ENCODE measurements at regions not wholly inside any gene's neighbourhood (a gene's known extent, or its start where the extent isn't known, plus 50 kb on each side); places are given as distances from the start of the nearest gene placed in this dataset.
"Not testable (repeated sequence)": the region's sequence is repeated elsewhere in the genome, so short reads cannot be mapped to it uniquely, and the experiment has no call there.

DNA sequence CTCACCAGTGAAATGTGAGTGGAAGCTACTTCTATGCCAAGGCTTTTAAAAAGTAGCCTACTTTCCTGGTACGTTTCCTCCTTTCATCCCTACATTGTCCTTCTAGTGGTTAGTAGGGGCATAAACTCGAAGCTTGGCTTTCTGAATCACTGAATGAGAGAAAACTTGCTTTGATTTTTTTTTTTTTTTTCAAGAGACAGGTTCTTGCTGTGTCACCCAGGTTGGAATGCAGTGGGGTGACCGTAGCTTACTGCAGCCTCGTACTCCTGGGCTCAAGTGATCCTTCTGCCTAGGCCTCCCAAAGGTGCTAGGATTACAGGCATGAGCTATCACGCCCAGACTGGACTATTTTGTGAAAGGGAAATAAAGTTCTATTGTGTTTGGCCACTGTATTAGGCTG lies 89.1 kb upstream of the IGFBP7 start:
- DNase-seq, result no peak

DNA sequence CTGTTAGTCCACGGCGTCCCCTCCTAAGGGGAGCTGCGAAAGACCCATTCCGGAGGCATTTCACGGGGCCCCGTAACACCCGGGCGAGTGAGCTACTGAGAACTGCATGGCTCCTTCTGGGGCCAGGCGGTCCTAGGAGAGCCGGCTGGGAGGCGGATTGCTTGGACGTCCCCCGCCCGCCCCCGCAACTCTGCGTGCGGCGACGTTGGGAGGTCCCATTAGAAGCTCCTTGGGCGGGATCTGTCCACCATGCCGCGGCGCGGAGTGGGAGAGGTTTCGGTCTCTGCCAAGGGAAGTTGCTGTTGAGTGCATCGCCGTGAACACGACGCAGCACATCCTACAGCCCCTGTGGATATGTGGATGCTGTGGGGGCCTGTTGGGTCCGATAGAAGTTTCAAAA lies 85.4 kb upstream of the IGFBP7 start:
- DNase-seq, result no peak

DNA sequence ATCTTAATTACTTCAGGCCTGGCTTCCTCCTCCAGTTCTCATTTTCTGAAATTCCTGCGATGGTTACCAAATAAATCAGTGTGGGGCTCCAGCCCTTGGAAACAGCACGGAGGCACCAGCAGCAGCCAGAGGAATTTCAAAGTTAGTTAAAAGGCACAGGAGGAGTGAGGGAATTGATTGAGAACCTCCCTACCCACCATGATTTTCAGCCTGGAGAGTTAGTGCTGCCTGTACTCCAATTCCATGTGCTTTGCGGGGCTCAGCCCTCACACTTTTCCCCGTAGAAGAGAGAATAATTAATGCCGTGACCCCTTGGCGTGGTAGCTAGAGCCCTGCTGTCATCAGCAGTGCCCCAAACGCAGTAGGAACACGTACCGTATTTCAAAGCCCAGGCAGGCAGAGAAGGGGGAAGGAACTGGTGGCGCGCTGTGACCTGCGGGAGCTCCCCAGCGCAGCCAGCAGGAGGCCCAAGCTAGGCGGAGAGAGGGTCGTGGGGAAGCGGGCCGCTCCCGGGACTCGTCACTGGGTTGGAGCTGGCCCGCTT lies 84.0 kb upstream of the IGFBP7 start:
- DNase-seq, result no peak

DNA sequence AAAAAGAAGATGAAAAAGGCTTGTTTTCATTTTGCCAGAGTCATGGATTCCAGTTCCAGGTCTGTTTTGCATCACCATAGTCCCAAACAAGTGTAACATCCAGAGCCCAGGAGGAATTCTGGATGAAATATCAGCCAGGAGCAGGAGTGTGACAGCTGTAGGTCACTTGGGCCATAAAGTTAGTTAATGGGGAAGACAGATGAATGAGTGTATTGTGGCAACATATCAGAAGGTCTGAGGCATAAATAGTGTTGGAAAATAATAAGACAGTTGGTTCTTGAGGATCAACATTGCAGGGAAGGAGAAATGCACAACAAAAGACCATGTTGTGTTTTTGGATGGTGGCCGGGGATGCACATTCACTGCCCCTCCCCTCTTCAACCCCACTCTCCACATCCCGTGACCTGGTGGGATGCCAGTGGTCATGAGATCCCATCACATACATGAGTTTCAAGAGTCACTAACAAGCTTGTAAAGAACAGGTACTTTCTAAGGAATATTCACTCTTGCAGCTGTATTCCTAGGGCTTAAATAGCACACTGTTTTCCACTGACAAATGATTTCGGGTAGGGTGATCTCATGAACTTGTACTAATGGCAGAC lies 83.1 kb upstream of the IGFBP7 start:
- DNase-seq, result no peak

DNA sequence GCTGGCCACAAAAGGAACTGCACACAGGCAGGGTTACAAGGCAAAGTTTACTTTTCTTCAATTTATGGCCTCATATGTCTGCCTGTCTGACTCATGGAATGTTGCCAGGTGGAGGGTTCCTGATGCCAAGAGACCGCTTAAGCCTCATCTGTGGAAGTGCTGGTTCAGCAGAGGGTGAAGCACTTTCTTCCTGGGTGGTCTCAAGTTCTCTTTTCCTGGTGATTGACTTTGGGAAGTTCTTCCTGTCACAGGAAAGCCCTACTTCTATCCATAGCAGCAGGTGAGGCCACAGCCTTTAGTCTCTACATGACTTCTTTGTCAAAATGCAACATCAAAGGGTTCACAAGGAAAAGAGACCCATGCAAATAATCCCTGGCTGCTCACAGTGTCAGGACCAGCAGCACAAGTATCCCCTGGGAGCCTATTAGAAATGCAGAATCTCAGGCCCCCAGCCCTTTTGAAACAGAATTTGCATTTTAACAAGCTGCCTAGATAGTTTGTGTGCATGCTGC lies 81.4 kb upstream of the IGFBP7 start:
- no peak for DNase-seq

DNA sequence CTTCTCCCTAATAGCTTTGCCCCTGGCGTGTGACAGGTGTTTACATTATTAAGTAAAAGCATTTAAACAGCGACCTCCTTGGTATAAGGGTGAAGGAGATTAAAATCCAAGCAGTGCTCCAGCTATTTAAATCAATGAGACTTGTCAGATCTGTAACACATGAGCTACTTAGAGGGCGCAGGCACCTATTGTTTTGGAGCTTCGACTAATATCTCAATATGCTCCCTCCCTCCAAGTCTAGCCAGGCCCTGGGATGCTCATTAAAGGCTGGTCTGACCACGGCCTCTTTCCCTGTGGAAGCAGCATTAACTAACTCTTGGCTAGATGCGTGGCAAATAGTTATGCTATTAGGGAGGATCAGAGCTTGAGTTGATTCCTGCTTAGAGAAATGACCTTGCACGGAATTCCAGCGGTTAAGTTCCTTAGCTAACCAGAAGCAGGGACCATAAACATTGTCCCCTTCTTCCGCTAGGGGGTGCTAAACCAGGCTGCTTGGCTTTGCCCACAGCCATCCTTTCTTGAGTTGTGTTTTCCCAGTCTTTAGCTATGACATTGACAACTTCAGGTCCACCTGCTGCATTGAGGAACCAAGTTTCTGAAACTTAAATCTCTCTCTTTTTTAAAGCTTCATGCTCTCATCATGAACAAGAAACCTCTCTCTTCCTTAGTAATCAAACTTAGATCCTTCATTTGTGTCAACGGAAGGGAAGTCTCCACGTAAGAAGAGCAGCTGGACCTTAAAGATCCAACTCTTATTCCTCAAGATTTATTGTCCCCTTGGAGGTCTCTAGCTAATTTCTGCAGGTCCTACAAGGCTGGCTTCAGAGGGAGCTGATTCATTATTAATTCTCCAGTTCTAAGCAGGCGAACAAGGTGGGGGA lies 80.7 kb upstream of the IGFBP7 start:
- DNase-seq, result peak; percentile 80

DNA sequence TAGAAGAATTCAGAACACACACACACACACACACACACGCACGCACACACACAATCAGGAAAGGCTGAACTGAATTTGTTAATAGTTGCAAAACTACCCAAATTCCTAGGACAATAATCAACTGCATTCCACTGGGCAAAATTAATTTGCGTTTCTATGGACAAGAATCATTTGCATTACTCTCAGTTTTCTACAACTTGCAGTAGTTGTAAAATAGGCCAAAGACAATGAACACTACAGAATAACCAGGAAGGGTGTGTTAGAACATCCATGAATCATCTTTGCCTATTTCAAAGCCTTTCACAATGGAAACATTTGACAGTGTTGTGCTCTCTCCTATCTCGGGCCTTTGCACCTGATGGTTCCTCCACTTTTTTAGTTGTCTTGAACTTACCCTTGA lies 77.1 kb upstream of the IGFBP7 start:
- DNase-seq, result no peak

DNA sequence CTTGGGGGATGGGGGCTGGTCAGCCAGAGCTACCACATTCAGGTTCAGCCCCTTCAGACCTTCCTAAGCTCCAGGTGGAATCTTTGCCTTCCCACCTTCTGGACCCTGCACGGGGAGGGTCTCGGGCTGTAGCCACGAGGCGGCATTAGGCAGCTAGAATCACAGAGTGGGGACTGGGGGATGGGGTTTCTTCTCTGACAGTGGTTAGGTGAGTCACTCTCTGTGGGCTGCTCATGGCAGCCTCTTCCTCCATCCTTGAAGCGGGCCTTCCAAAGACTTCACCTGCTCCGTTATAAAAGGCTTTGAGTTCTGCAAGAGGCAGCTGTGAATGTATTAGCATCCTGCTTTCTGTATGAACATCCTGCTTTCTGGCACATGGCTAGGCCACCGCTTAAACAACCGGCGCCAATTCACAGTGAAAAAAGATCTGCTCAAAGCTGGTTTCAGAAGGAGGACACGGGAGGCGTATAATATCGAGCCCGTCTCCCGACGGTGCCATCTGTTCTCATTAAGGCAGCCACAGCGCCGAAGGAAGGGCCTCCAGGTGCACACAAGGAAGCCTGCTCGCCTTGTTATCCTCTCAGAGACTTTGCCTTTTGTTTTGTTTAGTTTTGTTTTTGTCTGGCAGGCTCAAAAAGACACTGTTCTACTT lies 74.3 kb upstream of the IGFBP7 start:
- DNase-seq, result no peak

DNA sequence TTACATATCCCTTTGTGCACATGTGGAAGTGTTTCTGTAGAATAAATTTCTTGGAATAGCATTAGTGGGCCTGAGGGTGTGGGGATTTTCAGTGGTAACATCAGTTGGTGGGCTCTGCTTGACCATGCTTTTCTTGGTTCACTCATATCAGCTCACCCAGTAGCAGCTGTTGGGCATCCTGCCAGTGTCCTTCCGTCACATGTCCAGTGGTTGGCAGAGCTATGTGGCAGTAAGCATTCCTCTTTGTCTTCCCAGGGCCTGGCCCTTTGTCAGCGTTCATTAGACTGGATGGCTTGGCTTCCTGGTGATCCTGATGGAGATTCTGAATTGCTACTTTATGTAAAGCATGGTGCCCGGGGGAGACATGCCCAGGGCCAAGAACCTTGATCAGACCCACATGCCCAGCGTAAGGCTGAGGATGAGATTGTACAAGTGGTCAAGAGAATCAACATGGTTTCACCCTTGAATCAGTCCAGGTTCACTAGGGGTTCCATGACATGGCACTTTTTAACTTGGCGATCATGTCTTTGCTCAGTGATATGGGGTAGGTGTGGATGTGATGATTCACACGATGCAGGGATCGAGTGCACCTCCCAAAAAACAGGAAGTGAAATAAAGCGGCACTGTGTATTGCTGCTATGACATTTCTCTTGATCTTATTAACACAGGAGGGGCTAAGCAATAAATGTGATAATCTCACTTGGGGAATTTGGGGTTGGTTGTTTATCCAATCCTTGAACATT lies 72.1 kb upstream of the IGFBP7 start:
- no peak for DNase-seq

DNA sequence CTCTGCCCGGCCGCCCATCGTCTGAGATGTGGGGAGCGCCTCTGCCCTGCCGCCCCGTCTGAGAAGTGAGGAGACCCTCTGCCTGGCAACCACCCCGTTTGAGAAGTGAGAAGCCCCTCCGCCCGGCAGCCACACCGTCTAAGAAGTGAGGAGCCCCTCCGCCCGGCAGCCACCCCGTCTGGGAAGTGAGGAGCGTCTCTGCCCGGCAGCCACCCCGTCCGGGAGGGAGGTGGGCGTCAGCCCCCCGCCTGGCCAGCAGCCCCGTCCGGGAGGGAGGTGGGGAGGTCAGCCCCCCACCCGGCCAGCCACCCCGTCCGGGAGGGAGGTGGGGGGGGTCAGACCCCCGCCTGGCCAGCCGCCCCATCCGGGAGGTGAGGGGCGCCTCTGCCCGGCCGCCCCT lies 63.0 kb upstream of the IGFBP7 start:
- not testable (repeated sequence) for DNase-seq

DNA sequence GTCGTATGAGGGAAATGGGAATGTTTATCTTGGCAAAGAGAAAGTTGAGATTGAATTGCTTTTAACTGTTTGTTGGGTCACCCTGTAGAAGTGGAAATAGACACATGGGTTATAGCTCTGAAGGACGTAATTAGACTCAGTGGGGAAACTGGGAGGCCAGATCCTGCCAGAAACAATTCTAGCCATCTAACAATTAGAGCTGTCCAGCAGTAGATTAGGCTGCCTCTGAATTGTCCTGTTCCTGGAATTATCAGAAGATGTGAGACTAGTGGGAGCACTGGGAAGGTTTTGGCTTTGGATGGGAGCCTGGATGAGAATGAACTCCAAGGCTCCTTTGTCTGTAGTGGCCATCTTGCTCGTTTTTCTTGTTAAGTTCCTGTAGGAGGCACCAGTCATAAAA lies 61.9 kb upstream of the IGFBP7 start:
- DNase-seq, result no peak

DNA sequence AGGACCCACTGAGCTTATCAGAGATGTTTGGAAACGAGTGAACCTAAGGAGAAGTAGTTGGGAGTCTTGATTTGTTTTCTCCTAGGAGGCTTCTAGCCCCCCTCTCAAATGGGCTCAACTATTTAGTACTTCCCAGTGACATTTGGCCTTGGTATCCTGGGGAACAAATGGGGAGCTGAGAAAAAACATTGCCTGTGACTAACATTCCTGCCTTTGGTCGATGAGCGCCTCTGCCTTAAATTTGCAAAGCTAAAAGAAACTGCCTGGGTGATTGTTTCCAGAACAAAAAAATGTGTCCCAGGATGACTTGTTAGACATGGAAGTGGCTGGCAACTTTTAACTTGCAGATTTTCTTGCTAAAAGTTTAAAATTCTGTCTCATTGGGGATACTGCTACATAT lies 58.8 kb upstream of the IGFBP7 start:
- no peak for DNase-seq

DNA sequence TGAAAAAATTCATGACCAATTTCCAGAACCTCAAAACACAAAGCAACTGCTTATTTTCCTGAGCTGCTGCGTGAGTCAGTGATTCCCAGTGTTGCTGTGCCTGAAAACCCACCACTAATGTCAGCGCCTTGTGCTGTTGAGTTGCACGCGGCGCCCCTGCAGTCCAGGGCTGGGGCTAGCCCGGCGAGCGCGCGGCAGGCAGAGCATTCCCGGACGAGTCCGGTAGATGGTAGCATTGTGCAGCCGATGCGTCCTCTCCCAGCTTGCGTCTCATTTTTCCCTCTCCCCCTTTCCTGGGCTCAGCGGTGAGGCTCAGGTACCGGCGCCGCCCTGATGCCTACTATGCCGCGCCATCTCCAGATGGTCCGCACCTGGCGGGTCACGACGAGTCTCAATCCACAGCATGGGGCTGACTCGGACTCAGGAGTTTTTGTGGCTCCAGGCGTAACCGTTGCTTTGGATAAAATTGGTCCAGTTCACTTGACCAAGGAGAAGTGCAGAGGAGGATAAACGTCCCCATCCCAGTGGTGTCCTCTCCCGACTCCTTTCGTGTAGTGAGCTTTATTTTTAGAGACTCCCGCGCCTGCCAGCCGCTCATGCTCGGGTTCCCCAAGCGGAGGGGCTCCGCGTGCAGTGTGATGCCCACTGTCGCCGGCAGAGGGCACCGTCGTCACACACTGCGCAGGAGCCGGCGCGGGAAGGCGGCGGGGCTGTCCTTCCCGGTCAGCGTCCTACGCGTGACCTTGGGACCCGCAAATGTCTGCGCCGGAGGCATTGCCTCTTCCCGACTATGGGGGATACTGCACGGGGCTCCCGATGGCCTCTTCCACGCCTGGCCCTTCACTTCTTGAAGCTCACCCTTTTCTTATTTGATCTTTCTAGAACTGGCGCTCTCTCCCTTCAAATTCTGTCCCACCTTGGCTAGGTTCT lies 53.6 kb upstream of the IGFBP7 start:
- peak; percentile 96 for DNase-seq

DNA sequence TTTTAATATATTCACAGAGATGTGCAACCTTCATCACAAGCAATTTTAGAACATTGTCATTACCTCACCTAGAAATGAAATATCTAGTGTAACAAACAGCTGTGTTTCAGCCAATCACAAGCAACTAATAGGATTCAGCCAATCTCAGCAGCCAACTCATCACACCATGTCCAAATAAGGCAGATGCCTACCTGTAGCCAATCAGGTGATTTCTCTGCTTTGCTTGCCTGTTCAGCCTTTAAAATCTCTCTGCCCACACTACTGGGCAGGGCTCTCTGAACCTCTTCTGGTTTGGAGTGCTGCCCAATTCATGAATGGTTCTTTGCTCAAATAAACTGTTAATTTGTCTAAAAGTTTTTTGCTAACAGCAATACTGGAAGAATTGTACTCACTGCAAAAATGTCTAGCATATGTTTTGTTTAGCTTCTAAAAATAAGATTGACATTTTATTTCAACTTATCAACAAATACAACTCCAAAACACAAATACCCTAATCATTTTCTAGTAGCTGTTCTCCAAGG lies 52.4 kb upstream of the IGFBP7 start:
- DNase-seq, result no peak
